Spleen (tissue), 7 donors: ENCODE measurements at regions not wholly inside any gene's neighbourhood (a gene's known extent, or its start where the extent isn't known, plus 50 kb on each side); places are given as distances from the start of the nearest gene placed in this dataset.

Experiments
- CTCF ChIP-seq, 11 experiments: fragments of 200-600 bp in 7 of 11; fragments of 450-650 bp in 4 of 11; sonication (generic) in 4 of 11; IDR thresholded peaks in 8 of 11; conservative IDR thresholded peaks in 3 of 11; 1 replicate in 7 of 11; 2 replicates in 4 of 11; pipeline versions ENCODE4 v1.4.0 to v1.8.0; 2016 to 2021; ENCODE audit warnings: antibody characterized with exemption in 11 of 11, inconsistent platforms in 4 of 11, mild to moderate bottlenecking in 1 of 11
- POLR2AphosphoS5 ChIP-seq, 3 donors: sonication (generic); formaldehyde crosslinking; IDR thresholded peaks; one replicate each; pipeline ENCODE4 v1.5.1; 2017; ENCODE audit warnings: antibody characterized with exemption in 3 of 3
- donor health status: DM: no; HTN: no; CAD: no; lungs with moderate emphysema.
- donor health status: DM: no; HTN: no; CAD: no.
- donor health status: DM: no; HTN: no; CAD: no.

DNA sequence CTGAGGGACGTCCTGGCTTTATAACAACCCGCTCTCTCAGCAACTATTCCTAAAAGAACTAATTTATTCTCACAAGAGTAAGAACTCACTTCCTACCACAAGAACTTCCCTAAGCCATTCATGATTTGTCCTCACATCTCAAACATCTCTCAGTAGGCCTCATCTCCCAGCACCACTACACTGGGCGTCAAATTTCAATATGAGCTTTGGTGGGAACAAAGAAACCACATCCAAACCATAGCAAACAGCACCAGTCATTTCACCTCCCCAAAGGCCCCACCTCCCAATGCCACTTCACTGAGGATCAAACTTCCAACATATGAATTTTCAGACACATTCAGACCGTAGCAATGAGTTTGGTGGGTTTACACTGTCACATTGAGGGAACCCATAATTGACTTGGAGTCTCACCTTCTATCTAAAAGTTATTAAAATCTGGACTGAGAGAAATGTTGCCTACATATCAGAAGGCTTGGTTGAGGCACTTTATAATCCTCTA lies 116.4 kb upstream of the AGBL1 start:
- TF ChIP-seq POLR2AphosphoS5 (IDR thresholded peaks at IDR 0.05) (no peak), CTCF (IDR thresholded peaks at IDR 0.05 in 8 of 11, conservative IDR thresholded peaks at IDR 0.05 in 3 of 11) (no peak)
